Loucy (cell line): ENCODE measurements at regions not wholly inside any gene's neighbourhood (a gene's known extent, or its start where the extent isn't known, plus 50 kb on each side); places are given as distances from the start of the nearest gene placed in this dataset.

Experiments
- H2AFZ ChIP-seq: fragments of 200-600 bp; sonication (generic); 2 replicates; pipeline ENCODE4 v1.6.0; 2016; ENCODE audit warnings: antibody characterized with exemption, mild to moderate bottlenecking, low read length, moderate library complexity
- H3F3A ChIP-seq: fragments of 200-600 bp; 2 replicates; pipeline ENCODE4 v1.6.0; 2016; ENCODE audit warnings: antibody characterized with exemption, low read depth, mild to moderate bottlenecking
- H3K27me3 ChIP-seq: fragments of 200-600 bp; sonication (generic); 2 replicates; pipeline ENCODE4 v1.6.1; 2014; ENCODE audit warnings: low read length, mild to moderate bottlenecking; ENCODE audit not compliant: insufficient read depth, poor library complexity, severe bottlenecking
- H3K36me3 ChIP-seq: fragments of 200-600 bp; sonication (generic); 2 replicates; pipeline ENCODE4 v1.6.1; 2016; ENCODE audit warnings: low read length; ENCODE audit not compliant: insufficient read depth
- H3K4me1 ChIP-seq: fragments of 200-600 bp; sonication (generic); 2 replicates; pipeline ENCODE4 v1.5.1; 2014; ENCODE audit warnings: low read length, mild to moderate bottlenecking; ENCODE audit not compliant: insufficient read depth, poor library complexity, severe bottlenecking
- H3K4me2 ChIP-seq: fragments of 200-600 bp; sonication (generic); 2 replicates; pipeline ENCODE4 v1.6.0; 2014; ENCODE audit warnings: antibody characterized with exemption, low read length, low read depth, mild to moderate bottlenecking; ENCODE audit not compliant: poor library complexity, severe bottlenecking
- H3K4me3 ChIP-seq: fragments of 200-600 bp; sonication (generic); 2 replicates; pipeline ENCODE4 v1.5.1; 2014; ENCODE audit warnings: low read length, mild to moderate bottlenecking, mixed read lengths; ENCODE audit not compliant: poor library complexity, severe bottlenecking
- H3K79me2 ChIP-seq: fragments of 200-600 bp; sonication (generic); 2 replicates; pipeline ENCODE4 v1.6.1; 2014; ENCODE audit warnings: low read length; ENCODE audit not compliant: insufficient read depth
- H3K9ac ChIP-seq: fragments of 200-600 bp; sonication (generic); 2 replicates; pipeline ENCODE4 v1.6.0; 2014; ENCODE audit warnings: mild to moderate bottlenecking, low read depth, low read length, moderate library complexity; ENCODE audit not compliant: poor library complexity, severe bottlenecking
- H3K9me2 ChIP-seq: fragments of 200-600 bp; sonication (generic); replicated peaks from 2 replicates; pipeline ENCODE4 v1.6.1; 2016; ENCODE audit warnings: low read depth, low read length, mixed read lengths
- H3K9me3 ChIP-seq: fragments of 200-600 bp; sonication (generic); 2 replicates; pipeline ENCODE4 v1.6.1; 2014; ENCODE audit warnings: mild to moderate bottlenecking, antibody characterized with exemption, low read length, low read depth; ENCODE audit not compliant: insufficient read depth
- H4K20me1 ChIP-seq: fragments of 200-600 bp; sonication (generic); 2 replicates; pipeline ENCODE4 v1.6.0; 2014; ENCODE audit warnings: antibody characterized with exemption, low read length, mild to moderate bottlenecking; ENCODE audit not compliant: insufficient read depth, poor library complexity, severe bottlenecking
- CTCF ChIP-seq: fragments of 200-600 bp; sonication (generic); conservative IDR thresholded peaks from 2 replicates; pipeline ENCODE4 v1.5.1; 2014; ENCODE audit warnings: mild to moderate bottlenecking, antibody characterized with exemption, low read length
- EZH2phosphoT487 ChIP-seq: fragments of 200-600 bp; IDR thresholded peaks from 2 replicates; pipeline ENCODE4 v1.6.1; 2018; ENCODE audit warnings: antibody characterized with exemption, mild to moderate bottlenecking, moderate library complexity, borderline replicate concordance

- H3K36me3 ChIP-seq: no peaks in the 10 kb centered on the region
- TF ChIP-seq EZH2phosphoT487: no peak
- no peak for TF ChIP-seq CTCF
- H4K20me1 ChIP-seq: no peaks in the 10 kb centered on the region
- no peaks in the 10 kb centered on the region for H3K9me3 ChIP-seq
- H3K9ac ChIP-seq: no peak overlapping the region
- no peaks in the 10 kb centered on the region for H3K79me2 ChIP-seq
- no peak overlapping the region for H2AFZ ChIP-seq
- no peaks in the 10 kb centered on the region for H3K4me1 ChIP-seq
- no peak overlapping the region for H3K4me3 ChIP-seq
- no peak overlapping the region for H3K4me2 ChIP-seq
- no peaks in the 10 kb centered on the region for H3F3A ChIP-seq
- H3K27me3 ChIP-seq: no peaks in the 10 kb centered on the region
- H3K9me2 ChIP-seq: no peaks in the 10 kb centered on the region
These were observed 1063.9 kb downstream of the PLA2G4A start for GRCh38 chr1:187892683-187893039.

DNA sequence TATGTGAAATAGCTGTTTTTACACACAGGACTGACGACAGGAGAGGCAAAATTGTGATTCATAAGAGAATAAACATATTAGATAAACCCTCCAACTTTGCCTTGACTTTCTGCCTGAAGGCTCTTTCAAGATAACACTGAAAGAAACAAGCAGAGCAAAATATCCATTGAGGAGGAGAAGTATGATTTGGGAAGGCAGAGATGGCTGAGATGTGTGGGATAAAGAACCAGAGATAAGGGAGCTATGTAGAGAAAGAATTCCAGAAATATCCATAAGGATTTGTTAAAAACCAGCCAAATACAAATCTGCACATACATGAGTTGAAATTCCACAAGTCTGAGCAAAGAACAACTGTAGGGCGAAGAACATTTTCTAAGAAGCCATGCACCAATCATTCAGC is 1064.7 kb downstream of the PLA2G4A start:
- TF ChIP-seq EZH2phosphoT487 (no peak), CTCF (no peak)

GRCh38 chr1:187894349-187894748 is 1065.6 kb downstream of the PLA2G4A start:
- no peaks in the 10 kb centered on the region for H3K36me3 ChIP-seq
- no peak overlapping the region for H3K9ac ChIP-seq
- H3K9me2 ChIP-seq: no peaks in the 10 kb centered on the region
- H3K4me3 ChIP-seq: no peak overlapping the region
- no peaks in the 10 kb centered on the region for H3K9me3 ChIP-seq
- H3K4me1 ChIP-seq: no peaks in the 10 kb centered on the region
- no peaks in the 10 kb centered on the region for H4K20me1 ChIP-seq
- no peaks in the 10 kb centered on the region for H3K79me2 ChIP-seq
- no peaks in the 10 kb centered on the region for H3F3A ChIP-seq
- no peak overlapping the region for H3K4me2 ChIP-seq
- no peaks in the 10 kb centered on the region for H3K27me3 ChIP-seq
- H2AFZ ChIP-seq: no peak overlapping the region
- TF ChIP-seq EZH2phosphoT487: no peak
- TF ChIP-seq CTCF: no peak

More for the DNA sequence above, 1064.7 kb downstream of the PLA2G4A start:
- H3F3A ChIP-seq: no peaks in the 10 kb centered on the region
- H3K79me2 ChIP-seq: no peaks in the 10 kb centered on the region
- H3K36me3 ChIP-seq: no peaks in the 10 kb centered on the region
- H3K4me3 ChIP-seq: no peak overlapping the region
- H4K20me1 ChIP-seq: no peaks in the 10 kb centered on the region
- no peaks in the 10 kb centered on the region for H3K9me3 ChIP-seq
- no peak overlapping the region for H3K4me2 ChIP-seq
- H3K4me1 ChIP-seq: no peaks in the 10 kb centered on the region
- H3K27me3 ChIP-seq: no peaks in the 10 kb centered on the region
- H3K9ac ChIP-seq: no peak overlapping the region
- H2AFZ ChIP-seq: no peak overlapping the region
- H3K9me2 ChIP-seq: no peaks in the 10 kb centered on the region
